ENCODE measurements at regions not wholly inside any gene's neighbourhood (a gene's known extent, or its start where the extent isn't known, plus 50 kb on each side); places are given as distances from the start of the nearest gene placed in this dataset.
"Not testable (repeated sequence)": the region's sequence is repeated elsewhere in the genome, so short reads cannot be mapped to it uniquely, and the experiment has no call there.

DNA sequence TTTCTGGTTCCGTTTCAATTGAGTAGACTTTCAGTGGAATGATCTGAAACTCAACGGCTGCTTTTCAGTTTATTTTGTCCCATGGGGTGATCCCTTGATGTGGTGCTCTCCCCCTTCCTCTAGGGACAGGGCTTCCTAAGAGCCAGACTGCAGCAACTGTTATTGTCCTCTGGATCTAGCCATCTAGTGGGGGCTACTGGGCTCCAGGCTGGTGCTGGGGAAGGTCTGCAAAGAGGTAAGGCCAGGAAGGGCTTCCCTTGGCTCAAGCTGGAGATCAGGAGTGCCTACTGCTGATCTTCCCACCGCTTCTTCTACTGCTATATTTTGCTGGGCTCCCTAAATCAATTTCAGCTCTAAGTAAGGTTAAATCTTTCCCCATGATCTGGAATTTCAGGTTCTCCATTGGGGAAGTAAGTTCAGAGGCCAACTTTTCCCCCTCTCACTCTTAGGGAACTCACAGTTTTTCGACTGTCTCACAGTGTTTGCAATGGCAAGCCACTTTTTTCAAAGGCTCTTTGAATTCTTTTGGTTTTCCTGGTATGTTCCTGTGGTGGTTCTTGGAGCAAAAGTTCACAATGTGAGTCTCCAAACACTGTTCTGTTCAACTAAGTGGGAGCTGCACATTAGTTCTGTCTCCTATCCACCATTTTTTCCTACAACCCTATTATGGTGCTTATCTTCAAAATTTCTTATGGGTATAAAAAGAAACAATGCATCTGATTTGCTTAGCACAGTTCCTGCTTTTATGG, 286.2 kb upstream of the EXOC2 start:
- DNase-seq, result no peak

DNA sequence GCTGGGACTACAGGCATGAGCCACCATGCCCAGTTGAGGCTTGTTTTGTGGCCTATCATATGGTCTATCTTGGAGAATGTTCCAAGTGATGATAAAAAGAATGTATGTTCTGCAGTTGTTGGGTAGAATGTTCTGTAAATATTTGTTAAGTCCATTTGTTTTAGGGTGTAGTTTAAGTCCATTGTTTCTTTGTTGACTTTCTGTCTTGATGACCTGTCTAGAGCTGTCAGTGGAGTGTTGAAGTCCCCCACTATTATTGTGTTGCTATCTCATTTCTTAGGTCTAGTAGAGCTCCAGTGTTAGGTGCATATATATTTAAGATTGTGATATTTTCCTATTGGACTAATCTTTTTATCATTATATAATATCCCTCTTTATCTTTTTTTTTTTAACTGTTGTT, 284.3 kb upstream of the EXOC2 start:
- not testable (repeated sequence) for DNase-seq

GRCh38 chr6:971981-972640, 279.2 kb upstream of the EXOC2 start:
- DNase-seq, result no peak

GRCh38 chr6:968791-969190, 275.9 kb upstream of the EXOC2 start:
- DNase-seq, result no peak

DNA sequence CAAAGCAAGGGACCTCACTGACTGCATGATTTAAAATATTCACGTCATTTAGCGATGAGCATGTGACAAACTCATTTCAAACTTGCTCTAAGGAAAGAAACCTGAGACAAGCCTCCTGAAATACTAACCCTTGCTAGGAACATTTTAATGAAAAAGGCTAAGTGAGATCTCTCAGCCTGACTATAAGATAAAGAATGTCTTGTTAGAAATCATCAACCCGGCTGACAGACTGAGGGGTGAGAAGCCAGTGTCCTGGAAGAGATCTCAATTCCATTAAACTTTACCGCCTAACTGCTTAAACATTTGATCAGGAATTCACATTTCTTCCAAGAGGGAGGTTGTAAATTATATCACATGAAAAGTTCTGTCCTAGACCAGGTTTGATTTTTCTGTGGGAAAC, 274.8 kb upstream of the EXOC2 start:
- no peak for DNase-seq

DNA sequence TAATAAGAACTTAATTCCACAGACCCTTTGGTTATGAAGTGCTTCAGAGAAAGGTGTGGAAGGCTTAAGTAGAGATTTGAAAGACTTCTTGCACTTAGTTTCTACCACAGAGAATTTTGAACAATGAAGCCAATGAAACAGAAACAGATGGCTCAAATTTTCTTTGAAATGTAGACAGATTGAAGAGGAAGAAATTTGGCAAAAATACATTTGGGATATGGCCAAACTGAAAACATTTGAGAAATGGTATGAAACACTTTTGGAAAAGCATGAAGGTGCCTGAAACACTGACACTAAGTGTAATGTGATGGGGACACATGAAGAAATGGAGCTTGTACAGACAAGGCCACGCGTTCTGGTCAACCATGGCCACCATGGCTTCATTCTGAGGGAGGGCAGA, 272.4 kb upstream of the EXOC2 start:
- DNase-seq, result no peak

DNA sequence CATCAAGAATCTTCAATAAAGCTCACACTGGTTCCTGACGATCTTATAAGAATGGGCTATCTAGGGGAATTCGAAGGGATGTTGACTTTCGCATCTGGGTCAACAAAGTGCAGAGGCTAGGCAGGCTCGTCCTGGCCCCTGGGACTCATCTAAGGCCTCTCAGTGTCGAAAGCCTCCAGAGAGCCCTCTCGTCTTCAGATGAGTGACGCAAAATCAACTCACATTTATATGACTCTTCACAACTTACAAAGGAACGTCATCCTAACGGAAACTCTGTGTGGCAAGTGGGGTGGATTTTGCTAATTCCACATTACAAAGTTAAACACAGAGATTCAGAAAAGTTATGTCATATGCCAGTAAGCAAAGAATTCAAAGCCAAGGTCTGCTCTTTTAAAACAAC, 270.5 kb upstream of the EXOC2 start:
- DNase-seq, result no peak

DNA sequence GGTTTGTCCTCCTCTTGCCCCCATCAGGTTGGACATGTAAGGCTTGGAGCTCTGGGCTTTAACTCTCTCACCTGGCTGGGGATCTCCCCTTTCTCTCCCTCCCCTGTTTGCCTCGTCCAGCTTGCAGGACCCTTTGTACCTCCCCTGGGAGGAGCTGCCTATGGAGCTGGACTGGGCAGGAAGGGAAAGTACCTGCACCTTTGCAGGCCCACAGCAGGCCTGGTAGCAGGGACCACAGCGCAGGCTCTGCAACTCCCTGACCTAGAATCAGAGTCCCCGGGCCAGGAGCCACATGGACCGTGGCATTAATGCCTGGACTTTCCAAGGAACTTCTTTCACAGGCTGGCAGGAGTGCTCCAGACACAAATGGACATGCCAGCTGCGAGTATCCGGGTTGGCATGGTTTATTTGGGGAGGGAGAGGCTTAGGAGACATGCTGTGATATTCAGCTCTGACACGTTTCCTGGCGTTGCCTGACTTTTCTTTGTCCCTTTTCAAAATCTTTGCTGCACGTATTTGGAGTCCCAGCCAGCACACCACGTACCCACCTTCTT, 268.5 kb upstream of the EXOC2 start:
- DNase-seq, result no peak

- no peak for DNase-seq
Observed at GRCh38 chr6:960356-960755, 267.4 kb upstream of the EXOC2 start.

DNA sequence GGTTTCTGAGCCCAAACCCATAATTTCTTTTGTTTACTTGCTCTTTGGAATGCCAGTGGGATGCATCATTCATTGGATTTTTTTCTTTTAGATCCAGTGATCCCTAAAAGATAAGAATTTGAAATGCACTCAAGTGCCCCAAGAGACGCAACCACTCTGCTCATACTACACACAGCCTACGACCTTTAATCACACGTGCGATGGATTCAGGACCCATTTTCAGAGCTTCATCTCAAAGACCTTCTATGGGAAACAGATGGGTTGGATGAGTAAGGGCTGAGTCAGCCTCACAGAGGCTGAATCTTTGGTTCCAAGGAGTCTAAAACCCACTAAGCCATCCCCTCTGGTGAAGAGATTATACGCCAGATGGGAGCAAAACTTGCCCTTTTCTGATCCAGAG, 265.5 kb upstream of the EXOC2 start:
- no peak for DNase-seq

- DNase-seq, result no peak
Observed at GRCh38 chr6:951399-952181, 258.7 kb upstream of the EXOC2 start.

DNA sequence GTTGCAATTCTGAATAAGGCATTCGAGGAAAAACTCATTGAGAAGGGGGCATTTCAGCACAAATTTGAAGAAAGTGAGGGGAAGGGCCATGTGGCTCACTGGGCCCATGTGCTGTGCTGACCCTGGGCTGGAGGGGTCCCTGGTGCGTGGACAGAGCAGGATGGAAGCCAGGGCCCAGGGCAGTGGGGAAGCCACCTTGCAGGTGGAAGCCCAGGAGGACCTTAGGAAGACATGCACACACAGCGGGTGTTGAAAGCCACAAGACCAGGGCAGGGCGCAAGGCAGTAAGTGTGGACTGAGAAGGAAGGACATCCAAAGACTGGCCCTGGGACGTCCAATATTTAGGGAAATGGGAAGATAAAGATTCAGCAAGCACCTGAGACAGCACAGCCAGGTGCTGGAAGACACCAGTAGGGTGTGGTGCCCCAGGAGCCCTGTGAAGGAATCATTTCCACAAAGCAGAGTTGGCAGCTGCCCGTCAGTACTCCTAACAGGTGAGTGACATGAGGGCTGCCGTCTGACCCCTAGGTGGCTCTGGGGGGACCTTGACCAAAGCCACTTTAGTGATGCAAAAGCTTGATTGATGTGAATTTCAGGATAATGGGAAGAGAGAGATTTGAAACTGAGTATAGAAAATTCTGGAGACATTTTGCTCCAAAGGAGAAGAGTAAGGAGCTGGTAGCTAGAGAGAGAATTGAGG, 254.4 kb upstream of the EXOC2 start:
- DNase-seq, result no peak

DNA sequence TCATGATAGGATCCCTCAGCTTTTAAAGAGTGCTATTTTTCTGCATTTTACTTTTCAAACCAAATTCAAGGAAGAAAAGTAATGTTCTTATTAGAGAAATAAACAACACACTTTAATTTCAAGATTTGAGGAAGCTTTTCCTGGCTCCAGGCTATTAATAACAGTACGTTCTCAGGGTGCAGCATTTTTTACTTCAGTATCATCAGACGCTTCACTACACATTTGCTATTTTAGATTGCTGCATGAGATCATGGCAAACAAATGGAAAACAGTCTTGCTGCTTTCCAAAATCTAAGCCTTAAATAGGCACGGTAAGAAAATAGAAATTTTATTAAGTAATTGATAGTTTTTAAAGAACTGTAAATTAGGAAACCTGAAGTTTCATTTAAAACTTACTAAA, 253.6 kb upstream of the EXOC2 start:
- DNase-seq, result no peak

- no peak for DNase-seq
Observed at GRCh38 chr6:939526-940252, 246.8 kb upstream of the EXOC2 start.

GRCh38 chr6:938916-939315, 246.0 kb upstream of the EXOC2 start:
- DNase-seq, result no peak

- no peak for DNase-seq
Observed at GRCh38 chr6:938271-938905, 245.4 kb upstream of the EXOC2 start.

DNA sequence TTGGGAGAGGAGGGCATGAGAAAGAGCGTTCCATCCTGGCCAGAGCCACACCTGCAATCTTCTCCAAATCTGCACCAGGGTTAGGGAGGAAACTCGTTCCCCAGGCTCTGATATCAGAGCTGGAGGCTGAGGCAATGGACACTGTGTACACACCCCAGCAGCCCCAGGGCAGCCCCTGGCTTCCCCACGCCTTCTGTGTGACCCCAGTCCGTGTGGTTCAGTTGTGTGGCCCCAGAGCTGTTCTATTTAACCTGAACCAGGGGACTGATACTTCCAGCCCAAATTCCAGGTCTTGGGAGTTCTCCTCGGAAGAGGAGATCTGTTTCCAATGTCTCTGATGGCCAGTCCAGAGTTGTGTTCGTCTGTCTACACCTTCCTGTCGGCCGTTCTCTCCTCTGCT, 242.6 kb upstream of the EXOC2 start:
- no peak for DNase-seq

- no peak for DNase-seq
Observed at GRCh38 chr6:934686-935085, 241.7 kb upstream of the EXOC2 start.

DNA sequence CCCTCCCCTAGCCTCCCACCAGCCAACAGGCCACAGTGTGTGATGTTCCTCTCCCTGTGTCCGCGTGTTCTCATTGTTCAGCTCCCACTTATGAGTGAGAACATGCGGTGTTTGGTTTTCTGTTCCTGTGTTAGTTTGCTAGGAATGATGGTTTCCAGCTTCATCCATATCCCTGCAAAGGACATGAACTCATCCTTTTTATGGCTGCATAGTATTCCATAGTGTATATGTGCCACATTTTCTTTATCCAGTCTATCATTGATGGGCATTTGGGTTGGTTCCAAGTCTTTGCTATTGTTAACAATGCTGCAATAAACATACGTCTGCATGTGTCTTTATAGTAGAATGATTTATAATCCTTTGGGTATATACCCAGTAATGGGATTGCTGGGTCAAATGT, 239.0 kb upstream of the EXOC2 start:
- DNase-seq, result not testable (repeated sequence)

DNA sequence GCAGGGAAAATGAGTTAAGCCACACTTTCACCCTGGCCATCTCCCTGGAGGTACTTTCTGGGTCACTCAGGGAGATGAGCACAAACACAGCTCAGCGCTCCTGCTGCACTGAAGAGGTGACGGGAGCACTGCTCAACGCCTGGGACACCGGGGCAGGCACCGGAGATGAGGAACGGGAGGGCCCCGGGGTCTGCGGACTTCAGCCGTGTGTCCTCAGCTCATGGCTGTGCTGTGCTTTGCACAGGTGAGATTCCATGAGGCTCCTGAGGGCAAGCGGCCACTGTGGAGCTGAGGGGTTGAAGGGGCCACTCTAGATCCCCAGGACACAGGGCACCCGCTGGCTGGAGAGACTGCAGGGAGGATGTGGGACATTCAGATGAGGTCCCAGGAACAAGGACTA, 234.2 kb upstream of the EXOC2 start:
- DNase-seq, result no peak

DNA sequence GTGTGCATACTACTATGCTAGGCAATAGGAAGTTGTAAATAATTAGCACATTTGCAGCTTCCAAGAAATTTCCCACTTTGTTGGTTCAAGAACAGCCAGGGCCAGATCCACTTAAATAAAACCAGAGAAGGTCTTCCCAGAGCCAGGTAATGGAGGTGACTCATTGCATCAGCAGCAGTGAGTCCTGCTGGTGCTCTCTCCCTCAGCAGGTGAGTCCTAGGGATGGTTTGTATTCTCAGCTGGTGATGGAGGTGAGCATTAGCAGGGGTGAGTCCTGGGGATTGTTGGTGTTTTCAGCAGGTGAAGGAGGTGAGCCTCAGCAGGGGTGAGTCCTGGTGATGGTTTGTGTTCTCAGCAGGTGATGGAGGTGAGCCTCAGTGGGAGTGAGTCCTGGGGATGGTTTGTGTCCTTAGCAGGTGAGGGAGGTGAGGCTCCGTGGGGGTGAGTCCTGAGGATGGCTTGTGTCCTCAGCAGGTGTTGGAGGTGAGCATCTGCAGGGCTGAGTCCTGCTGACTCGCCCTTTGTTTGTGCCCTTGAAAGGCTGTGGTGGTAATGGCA, 232.8 kb upstream of the EXOC2 start:
- DNase-seq, result no peak

DNA sequence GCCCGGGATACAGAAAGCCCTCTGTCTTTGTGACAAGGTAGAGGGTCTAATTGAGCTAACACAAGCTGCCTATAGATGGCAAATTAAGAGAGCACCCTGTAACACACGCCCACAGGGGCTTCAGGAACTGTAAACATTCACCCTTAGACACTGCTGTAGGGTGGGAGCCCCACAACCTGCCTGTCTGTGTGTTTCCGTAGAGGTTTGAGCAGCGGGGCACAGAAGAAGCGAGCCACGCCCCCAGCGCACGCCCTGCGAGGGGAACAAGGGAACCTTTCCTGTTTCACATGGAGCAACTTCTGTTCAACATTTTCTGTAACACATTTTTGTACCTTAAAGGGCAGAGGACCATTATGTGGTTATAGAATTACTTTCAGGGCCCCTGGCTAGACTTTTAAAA, 231.7 kb upstream of the EXOC2 start:
- no peak for DNase-seq

All from stimulated activated CD4-positive, alpha-beta T cell treated with anti-CD3 and anti-CD28 coated beads, Interleukin-15, amount 100 ng/mL, for 24 hours (primary cell).